Neural progenitor cell (in vitro differentiated cells): ENCODE measurements at regions not wholly inside any gene's neighbourhood (a gene's known extent, or its start where the extent isn't known, plus 50 kb on each side); places are given as distances from the start of the nearest gene placed in this dataset.
A peak's percentile ranks its signal among the peaks of the same experiment; 100 is the strongest.

Source experiments
- DNase-seq: peaks from one replicate; pipeline ENCODE4 v3.0.0-alpha.2; 2016; ENCODE audit warnings: low spot score
- H2AFZ ChIP-seq: fragments of 200-600 bp; sonication (generic); replicated peaks from 2 replicates; pipeline ENCODE4 v1.6.1; 2016; ENCODE audit warnings: antibody characterized with exemption
- H3F3A ChIP-seq: fragments of 200-600 bp; sonication (generic); 2 replicates; pipeline ENCODE4 v1.6.1; 2016; ENCODE audit warnings: antibody characterized with exemption, low read depth
- H3K27ac ChIP-seq: fragments of 200-600 bp; sonication (generic); 2 replicates; pipeline ENCODE4 v1.5.1; 2016; ENCODE audit warnings: mild to moderate bottlenecking
- H3K27me3 ChIP-seq: fragments of 200-600 bp; sonication (generic); 2 replicates; pipeline ENCODE4 v1.6.1; 2016; ENCODE audit warnings: mild to moderate bottlenecking, moderate library complexity
- H3K36me3 ChIP-seq: fragments of 200-600 bp; sonication (generic); 2 replicates; pipeline ENCODE4 v1.5.1; 2016
- H3K4me1 ChIP-seq: fragments of 200-600 bp; sonication (generic); 2 replicates; pipeline ENCODE4 v1.6.1; 2016; ENCODE audit warnings: mixed run types
- H3K4me2 ChIP-seq: fragments of 200-600 bp; sonication (generic); 2 replicates; pipeline ENCODE4 v1.6.1; 2016
- H3K4me3 ChIP-seq: fragments of 200-600 bp; sonication (generic); 2 replicates; pipeline ENCODE4 v1.5.1; 2016
- H3K79me2 ChIP-seq: fragments of 200-600 bp; sonication (generic); 2 replicates; pipeline ENCODE4 v1.6.1; 2016; ENCODE audit warnings: low read depth
- H3K9ac ChIP-seq: fragments of 200-600 bp; sonication (generic); 2 replicates; pipeline ENCODE4 v1.6.1; 2016
- H3K9me3 ChIP-seq: fragments of 200-600 bp; sonication (generic); 2 replicates; pipeline ENCODE4 v1.5.1; 2016; ENCODE audit warnings: low read depth
- H4K20me1 ChIP-seq: fragments of 200-600 bp; sonication (generic); 2 replicates; pipeline ENCODE4 v1.6.1; 2016; ENCODE audit warnings: low read depth
- H3K27ac Mint-ChIP-seq: 3 replicates; pipeline ENCODE4 v1.8.0; 2021; ENCODE audit warnings: mixed read lengths
- H3K27me3 Mint-ChIP-seq: 2 replicates; pipeline ENCODE4 v1.8.0; 2022; ENCODE audit warnings: low read depth, mild to moderate bottlenecking, inconsistent platforms, moderate library complexity, mixed read lengths; ENCODE audit not compliant: insufficient read depth
- H3K36me3 Mint-ChIP-seq: 3 replicates; pipeline ENCODE4 v1.8.0; 2021; ENCODE audit warnings: mixed read lengths
- H3K4me1 Mint-ChIP-seq: 3 replicates; pipeline ENCODE4 v1.8.0; 2021; ENCODE audit warnings: mixed read lengths
- H3K4me3 Mint-ChIP-seq: 3 replicates; pipeline ENCODE4 v1.8.0; 2021; ENCODE audit warnings: mild to moderate bottlenecking, moderate library complexity, mixed read lengths
- H3K9me3 Mint-ChIP-seq: 3 replicates; pipeline ENCODE4 v1.8.0; 2020; ENCODE audit warnings: mixed read lengths
- EZH2 ChIP-seq: fragments of 200-600 bp; sonication (generic); IDR thresholded peaks from 2 replicates; pipeline ENCODE4 v1.6.1; 2017; ENCODE audit warnings: antibody characterized with exemption, mild to moderate bottlenecking, moderate library complexity
- EZH2phosphoT487 ChIP-seq: fragments of 200-600 bp; sonication (generic); IDR thresholded peaks from 2 replicates; pipeline ENCODE4 v1.6.1; 2017; ENCODE audit warnings: antibody characterized with exemption
- TF ChIP-seq, protein P1 (sequence below): fragments of 200-600 bp; sonication (generic); IDR thresholded peaks from 2 replicates; pipeline ENCODE4 v1.5.1; 2017; ENCODE audit warnings: antibody characterized with exemption, mild to moderate bottlenecking

- TF ChIP-seq EZH2 (no peak), EZH2phosphoT487 (no peak)
- TF ChIP-seq, protein P1, sequence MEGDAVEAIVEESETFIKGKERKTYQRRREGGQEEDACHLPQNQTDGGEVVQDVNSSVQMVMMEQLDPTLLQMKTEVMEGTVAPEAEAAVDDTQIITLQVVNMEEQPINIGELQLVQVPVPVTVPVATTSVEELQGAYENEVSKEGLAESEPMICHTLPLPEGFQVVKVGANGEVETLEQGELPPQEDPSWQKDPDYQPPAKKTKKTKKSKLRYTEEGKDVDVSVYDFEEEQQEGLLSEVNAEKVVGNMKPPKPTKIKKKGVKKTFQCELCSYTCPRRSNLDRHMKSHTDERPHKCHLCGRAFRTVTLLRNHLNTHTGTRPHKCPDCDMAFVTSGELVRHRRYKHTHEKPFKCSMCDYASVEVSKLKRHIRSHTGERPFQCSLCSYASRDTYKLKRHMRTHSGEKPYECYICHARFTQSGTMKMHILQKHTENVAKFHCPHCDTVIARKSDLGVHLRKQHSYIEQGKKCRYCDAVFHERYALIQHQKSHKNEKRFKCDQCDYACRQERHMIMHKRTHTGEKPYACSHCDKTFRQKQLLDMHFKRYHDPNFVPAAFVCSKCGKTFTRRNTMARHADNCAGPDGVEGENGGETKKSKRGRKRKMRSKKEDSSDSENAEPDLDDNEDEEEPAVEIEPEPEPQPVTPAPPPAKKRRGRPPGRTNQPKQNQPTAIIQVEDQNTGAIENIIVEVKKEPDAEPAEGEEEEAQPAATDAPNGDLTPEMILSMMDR, result no peak
- no peaks in the 10 kb centered on the region for H3F3A ChIP-seq
- no peaks in the 10 kb centered on the region for H3K9me3 ChIP-seq
- no peaks in the 10 kb centered on the region for H3K27me3 ChIP-seq
- Mint-ChIP-seq H3K36me3 (no peaks in the 10 kb centered on the region), H3K4me1 (no peaks in the 10 kb centered on the region), H3K27me3 (peaks cover 7% of the 10 kb centered on the region), H3K9me3 (peaks cover 7% of the 10 kb centered on the region), H3K4me3 (no peak overlapping the region), H3K27ac (no peak overlapping the region)
- H3K4me1 ChIP-seq, result no peaks in the 10 kb centered on the region
- no peak overlapping the region for H3K9ac ChIP-seq
- DNase-seq, result no peak
- H3K27ac ChIP-seq, result no peak overlapping the region
- H3K79me2 ChIP-seq, result no peaks in the 10 kb centered on the region
- H3K36me3 ChIP-seq, result no peaks in the 10 kb centered on the region
- H4K20me1 ChIP-seq, result no peaks in the 10 kb centered on the region
- no peak overlapping the region for H2AFZ ChIP-seq
- H3K4me2 ChIP-seq, result no peak overlapping the region
- no peak overlapping the region for H3K4me3 ChIP-seq
Observed at GRCh38 chr9:88268886-88269285, 119.4 kb upstream of the SPIN1 start.

DNA sequence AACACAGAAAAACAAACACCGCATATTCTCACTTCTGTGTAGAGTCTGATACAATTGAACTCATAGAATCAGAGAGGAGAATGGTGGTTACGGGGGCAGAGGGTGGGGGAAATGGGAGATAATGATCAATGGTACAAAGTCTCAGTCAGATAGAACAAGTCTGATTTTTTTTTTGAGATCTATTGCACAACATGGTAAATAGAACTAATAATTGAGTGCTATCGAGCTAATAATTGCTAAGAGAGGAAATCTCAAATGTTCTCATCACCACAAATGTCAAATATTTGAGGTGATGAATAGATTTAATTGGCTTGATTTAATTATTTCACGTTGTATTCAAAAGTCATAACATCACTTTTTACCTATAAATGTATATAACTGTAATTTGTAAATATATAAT is 121.0 kb upstream of the SPIN1 start:
- Histone ChIP-seq H3K4me3 (no peak overlapping the region), H3K9me3 (no peaks in the 10 kb centered on the region), H2AFZ (no peak overlapping the region), H3K9ac (no peak overlapping the region), H4K20me1 (no peaks in the 10 kb centered on the region), H3K27ac (no peak overlapping the region), H3K4me1 (no peaks in the 10 kb centered on the region), H3K79me2 (no peaks in the 10 kb centered on the region), H3K27me3 (no peaks in the 10 kb centered on the region), H3K4me2 (no peak overlapping the region), H3K36me3 (no peaks in the 10 kb centered on the region), H3F3A (no peaks in the 10 kb centered on the region)
- no peak for DNase-seq
- Mint-ChIP-seq H3K9me3 (peaks cover 7% of the 10 kb centered on the region), H3K4me1 (no peaks in the 10 kb centered on the region), H3K27me3 (peaks cover 5% of the 10 kb centered on the region), H3K36me3 (no peaks in the 10 kb centered on the region), H3K4me3 (no peak overlapping the region), H3K27ac (no peak overlapping the region)
- TF ChIP-seq, protein P1, result no peak

GRCh38 chr9:88266416-88266815 is 121.8 kb upstream of the SPIN1 start:
- H4K20me1 ChIP-seq, result no peaks in the 10 kb centered on the region
- no peak for DNase-seq
- TF ChIP-seq, protein P1, result no peak
- no peak for TF ChIP-seq EZH2
- TF ChIP-seq EZH2phosphoT487, result no peak
- H3K4me3 Mint-ChIP-seq, result no peak overlapping the region
- no peak overlapping the region for H3K4me2 ChIP-seq
- H3K36me3 ChIP-seq, result no peaks in the 10 kb centered on the region
- H3K4me1 Mint-ChIP-seq, result no peaks in the 10 kb centered on the region
- H3F3A ChIP-seq, result no peaks in the 10 kb centered on the region
- no peak overlapping the region for H3K27ac Mint-ChIP-seq
- H3K27me3 Mint-ChIP-seq, result peaks cover 5% of the 10 kb centered on the region
- H3K27me3 ChIP-seq, result no peaks in the 10 kb centered on the region
- no peaks in the 10 kb centered on the region for H3K79me2 ChIP-seq
- peaks cover 7% of the 10 kb centered on the region for H3K9me3 Mint-ChIP-seq
- H3K9ac ChIP-seq, result no peak overlapping the region
- no peak overlapping the region for H2AFZ ChIP-seq
- no peaks in the 10 kb centered on the region for H3K4me1 ChIP-seq
- no peaks in the 10 kb centered on the region for H3K9me3 ChIP-seq
- H3K4me3 ChIP-seq, result no peak overlapping the region
- H3K27ac ChIP-seq, result no peak overlapping the region
- no peaks in the 10 kb centered on the region for H3K36me3 Mint-ChIP-seq

DNA sequence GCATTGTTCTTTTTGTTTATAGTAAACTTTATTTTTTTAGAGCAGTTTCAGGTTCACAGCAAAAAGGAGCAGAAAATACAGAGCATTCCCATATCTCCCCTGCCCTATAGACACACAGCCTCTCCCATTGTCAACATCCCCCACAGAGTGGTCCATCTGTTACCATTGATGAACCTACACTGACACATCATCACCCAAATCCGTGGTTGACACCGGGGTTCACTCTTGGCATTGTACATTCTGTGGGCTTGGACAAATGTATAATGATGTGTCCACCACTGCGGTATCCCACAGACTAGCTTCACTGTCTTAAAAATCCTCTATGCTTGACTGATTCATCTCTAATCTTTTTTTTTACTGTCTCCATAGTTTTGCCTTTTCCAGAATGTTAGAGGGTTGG is 120.7 kb upstream of the SPATA31C2 start:
- no peak overlapping the region for H3K4me3 ChIP-seq
- no peaks in the 10 kb centered on the region for H3K36me3 Mint-ChIP-seq
- H4K20me1 ChIP-seq, result no peaks in the 10 kb centered on the region
- no peaks in the 10 kb centered on the region for H3K36me3 ChIP-seq
- peaks cover 12% of the 10 kb centered on the region for H3K4me1 Mint-ChIP-seq
- peaks cover 2% of the 10 kb centered on the region for H3K27me3 Mint-ChIP-seq
- H3F3A ChIP-seq, result no peaks in the 10 kb centered on the region
- H3K9me3 ChIP-seq, result no peaks in the 10 kb centered on the region
- H3K79me2 ChIP-seq, result no peaks in the 10 kb centered on the region
- TF ChIP-seq EZH2 (no peak), EZH2phosphoT487 (no peak)
- TF ChIP-seq, protein P1, result no peak
- DNase-seq, result no peak
- no peak overlapping the region for H3K4me3 Mint-ChIP-seq
- no peaks in the 10 kb centered on the region for H3K4me1 ChIP-seq
- H3K9me3 Mint-ChIP-seq, result peaks cover under 1% of the 10 kb centered on the region
- H2AFZ ChIP-seq, result no peak overlapping the region
- no peak overlapping the region for H3K27ac ChIP-seq
- no peak overlapping the region for H3K4me2 ChIP-seq
- H3K27me3 ChIP-seq, result no peaks in the 10 kb centered on the region
- H3K9ac ChIP-seq, result no peak overlapping the region
- H3K27ac Mint-ChIP-seq, result peak overlapping the region; percentile 59
